Peyer's patch (tissue), 4 donors: ENCODE measurements at regions not wholly inside any gene's neighbourhood (a gene's known extent, or its start where the extent isn't known, plus 50 kb on each side); places are given as distances from the start of the nearest gene placed in this dataset.

ENCODE experiments used
- CTCF ChIP-seq, 6 experiments: fragments of 450-650 bp in 4 of 6; fragments of 200-600 bp in 2 of 6; sonication (generic) in 1 of 6; IDR thresholded peaks; one replicate each; pipeline ENCODE4 v1.5.1; 2017 to 2019; ENCODE audit warnings: antibody characterized with exemption in 6 of 6, mild to moderate bottlenecking in 3 of 6, moderate library complexity in 1 of 6
- POLR2A ChIP-seq, 2 donors: fragments of 450-650 bp; IDR thresholded peaks; one replicate each; pipeline ENCODE4 v1.5.1; 2017; ENCODE audit warnings: antibody characterized with exemption in 2 of 2, mild to moderate bottlenecking in 2 of 2, moderate library complexity in 2 of 2

GRCh38 chr5:164672931-164673694, 1167.7 kb downstream of the MAT2B start:
- TF ChIP-seq CTCF (IDR thresholded peaks at IDR 0.05): peak in 1 of 6 experiments; percentile 12
- no peak for TF ChIP-seq POLR2A (IDR thresholded peaks at IDR 0.05)
